Right lobe of liver (tissue), 6 donors: ENCODE measurements at regions not wholly inside any gene's neighbourhood (a gene's known extent, or its start where the extent isn't known, plus 50 kb on each side); places are given as distances from the start of the nearest gene placed in this dataset.

Source experiments
- ATAC-seq, 4 donors: fragments of 200-7000 bp; cut with Tn5 transposase; one replicate each; pipeline ENCODE4 v1.9.1; 2020; ENCODE audit warnings: mild to moderate bottlenecking in 4 of 4, moderate library complexity in 4 of 4
- DNase-seq, 3 donors: peaks; one replicate each; pipeline ENCODE4 v3.0.0-alpha.2; 2020
- H3K27ac ChIP-seq, 3 donors: fragments of 200-600 bp; one replicate each; pipeline ENCODE4 v1.8.0; 2022
- H3K27me3 ChIP-seq, 2 donors: fragments of 200-600 bp; one replicate each; pipeline ENCODE4 v1.8.0; 2022
- H3K36me3 ChIP-seq, 4 donors: fragments of 200-600 bp; sonication (generic) in 1 of 4; one replicate each; pipeline versions ENCODE4 v1.5.1 to v1.8.0; 2017 to 2022; ENCODE audit warnings: control low read depth in 1 of 4
- H3K4me1 ChIP-seq, 4 donors: fragments of 200-600 bp; sonication (generic) in 1 of 4; one replicate each; pipeline versions ENCODE4 v1.5.1 to v1.8.0; 2017 to 2022; ENCODE audit warnings: control low read depth in 1 of 4
- H3K4me3 ChIP-seq, 3 donors: fragments of 200-600 bp; one replicate each; pipeline ENCODE4 v1.8.0; 2022
- H3K9me3 ChIP-seq, 4 donors: fragments of 200-600 bp; sonication (generic) in 1 of 4; one replicate each; pipeline versions ENCODE4 v1.5.1 to v1.8.0; 2017 to 2022; ENCODE audit warnings: control low read depth in 1 of 4
- CTCF ChIP-seq, 4 donors: fragments of 200-600 bp in 3 of 4; fragments of 450-650 bp in 1 of 4; IDR thresholded peaks; one replicate each; pipeline versions ENCODE4 v1.5.1 to v1.8.0; 2016 to 2022; ENCODE audit warnings: antibody characterized with exemption in 4 of 4, mild to moderate bottlenecking in 2 of 4
- POLR2A ChIP-seq: fragments of 450-650 bp; IDR thresholded peaks from one replicate; pipeline ENCODE4 v1.6.1; 2017; ENCODE audit warnings: antibody characterized with exemption, mild to moderate bottlenecking
- WGBS: methylation state at CpG from one replicate; pipeline ENCODE4 v1.1.6; 2018; ENCODE audit warnings: low coverage, low lambda C conversion rate; ENCODE audit not compliant: insufficient coverage; ENCODE audit errors: missing lambda C conversion rate; 5-methylcytosine and 5-hydroxymethylcytosine counted together
- intact Hi-C, 2 donors: fragments of 100-400 bp; cut with DNase I; formaldehyde crosslinking; loops; one replicate each; pipeline versions ENCODE4 v1.11.2 to v1.14.1; 2022
- donor health status: DM: no; HTN: yes; CAD: no.
- donor health status: DM: no; HTN: no; CAD: no.
- donor health status: DM: no; HTN: no; CAD: no.
- donor health status: DM: no; HTN: yes; CAD: no.
- donor health status: DM: no; HTN: yes; CAD: no.

GRCh38 chr11:29634744-29635143, 382.1 kb downstream of the KCNA4 start:
- TF ChIP-seq POLR2A = no peak
- TF ChIP-seq CTCF (IDR thresholded peaks at IDR 0.05) = no peak
- Histone ChIP-seq H3K9me3 (no peaks in the 10 kb centered on the region), H3K36me3 (no peaks in the 10 kb centered on the region), H3K4me1 (no peaks in the 10 kb centered on the region), H3K27me3 (no peaks in the 10 kb centered on the region), H3K4me3 (no peak overlapping the region), H3K27ac (no peak overlapping the region)
- no peak for DNase-seq
- intact Hi-C loops = no loop called here
- WGBS = 43% methylated on average over 3 of the region's 3 CpGs
- no peak for ATAC-seq

GRCh38 chr11:29634244-29634643, 382.6 kb downstream of the KCNA4 start:
- Histone ChIP-seq H3K4me1 (no peaks in the 10 kb centered on the region), H3K4me3 (no peak overlapping the region), H3K9me3 (no peaks in the 10 kb centered on the region), H3K27ac (no peak overlapping the region), H3K27me3 (no peaks in the 10 kb centered on the region), H3K36me3 (no peaks in the 10 kb centered on the region)
- no peak for TF ChIP-seq POLR2A
- peak in 1 of 4 donors; percentile 10 for TF ChIP-seq CTCF (IDR thresholded peaks at IDR 0.05)
- no peak for DNase-seq
- intact Hi-C loops = no loop called here
- no peak for ATAC-seq

GRCh38 chr11:29629286-29629685, 387.5 kb downstream of the KCNA4 start:
- no peak for TF ChIP-seq CTCF (IDR thresholded peaks at IDR 0.05)
- TF ChIP-seq POLR2A = no peak
- Histone ChIP-seq H3K27ac (no peak overlapping the region), H3K36me3 (no peaks in the 10 kb centered on the region), H3K27me3 (no peaks in the 10 kb centered on the region), H3K4me3 (no peak overlapping the region), H3K9me3 (no peaks in the 10 kb centered on the region), H3K4me1 (no peaks in the 10 kb centered on the region)
- intact Hi-C loops = no loop called here
- ATAC-seq (no peak), DNase-seq (no peak)
- WGBS = 36% methylated on average over 2 of the region's 3 CpGs

- H3K9me3 ChIP-seq = no peaks in the 10 kb centered on the region
- no peaks in the 10 kb centered on the region for H3K4me1 ChIP-seq
- WGBS = 50% methylated on average over 3 of the region's 3 CpGs
- intact Hi-C loops = no loop called here
- no peak overlapping the region for H3K27ac ChIP-seq
- ATAC-seq (no peak), DNase-seq (no peak)
- H3K36me3 ChIP-seq = no peaks in the 10 kb centered on the region
- no peak for TF ChIP-seq CTCF (IDR thresholded peaks at IDR 0.05)
- TF ChIP-seq POLR2A = no peak
- H3K27me3 ChIP-seq = no peaks in the 10 kb centered on the region
- no peak overlapping the region for H3K4me3 ChIP-seq
These were observed 388.2 kb downstream of the KCNA4 start for GRCh38 chr11:29628609-29629008.

- Histone ChIP-seq H3K27ac (no peak overlapping the region), H3K27me3 (no peaks in the 10 kb centered on the region), H3K4me1 (no peaks in the 10 kb centered on the region), H3K9me3 (no peaks in the 10 kb centered on the region), H3K36me3 (no peaks in the 10 kb centered on the region), H3K4me3 (no peak overlapping the region)
- intact Hi-C loops = no loop called here
- no peak for ATAC-seq
- TF ChIP-seq CTCF (IDR thresholded peaks at IDR 0.05) = no peak
- no peak for TF ChIP-seq POLR2A
- WGBS = 33% methylated on average over 1 of the region's 1 CpG
- no peak for DNase-seq
These were observed 389.3 kb downstream of the KCNA4 start for GRCh38 chr11:29627541-29627940.
